NCI-H510A treated with DMSO at 0.1 percent for 48 hours (cell line): ENCODE measurements at regions not wholly inside any gene's neighbourhood (a gene's known extent, or its start where the extent isn't known, plus 50 kb on each side); places are given as distances from the start of the nearest gene placed in this dataset.
"Not testable (repeated sequence)": the region's sequence is repeated elsewhere in the genome, so short reads cannot be mapped to it uniquely, and the experiment has no call there.

ENCODE experiments used
- DNase-seq: peaks from one replicate; lab custom pipeline; 2025; lab: John Stamatoyannopoulos, UW

DNA sequence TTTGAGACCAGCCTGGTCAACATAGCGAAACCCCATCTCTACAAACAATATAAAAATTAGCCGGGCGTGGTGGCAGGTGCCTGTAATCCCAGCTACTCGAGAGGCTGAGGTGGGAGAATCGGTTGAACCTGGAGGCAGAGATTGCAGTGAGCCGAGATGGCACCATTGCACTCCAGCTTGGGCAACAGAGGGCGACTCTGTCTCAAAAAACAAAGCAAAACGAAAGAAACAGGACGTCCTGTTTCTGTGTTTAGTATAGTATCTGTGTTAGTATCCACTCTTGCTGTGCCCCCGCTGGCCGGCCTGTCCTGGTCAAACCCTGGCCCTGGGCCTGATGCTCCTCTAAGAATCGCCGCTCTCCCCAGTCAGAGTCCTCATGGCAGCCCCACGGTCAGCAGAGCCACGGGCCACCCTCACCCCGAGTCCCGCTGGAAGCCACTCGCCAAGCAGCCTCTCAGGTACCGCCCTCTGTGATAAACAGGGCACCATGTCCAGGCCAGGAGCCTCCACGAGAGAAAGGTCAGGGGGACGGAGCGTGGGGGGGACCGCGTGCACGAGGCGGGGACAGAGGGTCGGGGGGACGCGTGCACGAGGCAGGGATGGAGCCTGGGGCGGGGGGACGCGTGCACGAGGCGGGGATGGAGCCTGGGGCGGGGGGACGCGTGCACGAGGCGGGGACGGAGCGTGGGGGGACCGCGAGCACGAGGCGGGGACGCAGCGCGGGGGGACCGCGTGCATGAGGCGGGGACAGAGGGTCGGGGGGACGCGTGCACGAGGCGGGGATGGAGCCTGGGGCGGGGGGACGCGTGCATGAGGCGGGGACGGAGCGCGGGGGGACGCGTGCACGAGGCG is 384.5 kb downstream of the SMOC2 start:
- DNase-seq, result no peak

DNA sequence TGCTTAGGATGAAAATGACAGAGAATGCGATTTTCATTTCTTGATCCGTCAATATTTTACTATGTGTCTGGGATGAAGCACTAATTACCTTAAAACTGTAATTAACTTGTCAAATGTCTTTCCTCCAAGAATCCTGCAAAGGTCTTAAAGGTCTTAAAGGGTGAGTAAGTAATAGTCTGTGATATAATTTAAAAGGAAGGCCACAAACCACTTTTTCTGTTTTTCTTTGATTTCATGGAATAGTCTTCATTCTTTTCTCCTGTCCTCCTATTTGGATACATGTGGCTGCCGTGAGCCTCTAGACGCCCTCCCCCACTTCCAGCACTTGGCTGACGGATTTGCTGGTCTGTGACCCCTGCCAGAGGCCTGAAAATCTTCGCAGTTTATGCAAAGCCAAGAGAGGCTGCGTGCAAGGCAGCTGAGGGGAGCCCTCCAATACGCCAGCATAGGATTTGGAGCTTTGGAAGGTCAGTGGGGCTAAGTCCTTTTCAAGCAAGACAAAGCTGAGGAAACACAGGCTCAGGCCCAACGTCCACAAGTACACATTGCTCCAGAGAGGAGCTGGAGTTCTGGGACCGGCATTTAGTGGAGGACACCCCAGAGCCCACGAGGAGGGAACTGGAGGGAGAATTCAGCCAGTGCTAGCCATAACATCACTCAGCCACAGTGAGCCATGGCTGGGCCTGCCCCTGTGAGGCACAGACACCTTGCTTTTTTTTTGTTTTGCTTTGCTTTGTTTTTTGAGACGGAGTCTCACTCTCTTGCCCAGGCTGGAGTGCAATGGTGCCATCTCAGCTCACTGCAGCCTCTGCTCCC is 382.6 kb downstream of the SMOC2 start:
- DNase-seq, result no peak

DNA sequence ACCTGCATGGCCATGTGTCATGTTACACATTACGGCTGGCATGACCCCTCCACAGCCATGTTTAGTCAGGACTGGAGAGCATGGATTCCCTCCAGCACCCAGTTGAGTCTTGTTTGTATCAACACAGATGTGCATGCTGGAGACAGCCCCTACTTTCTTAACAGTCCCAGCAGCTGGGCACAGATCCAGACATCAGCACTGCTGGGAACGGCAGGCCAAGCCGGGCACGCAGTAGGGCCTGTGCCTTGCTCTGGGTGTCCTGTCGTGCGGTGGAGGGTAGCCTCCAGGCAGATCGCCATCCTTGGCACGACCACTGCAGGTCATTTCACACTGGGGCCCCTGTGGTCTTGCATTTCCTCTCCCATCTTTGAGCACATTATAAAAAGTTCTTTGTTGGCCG is 381.4 kb downstream of the SMOC2 start:
- DNase-seq, result no peak

GRCh38 chr6:168819546-168819945 is 378.6 kb downstream of the SMOC2 start:
- no peak for DNase-seq

- DNase-seq, result no peak
Observed at GRCh38 chr6:168817558-168818159, 376.7 kb downstream of the SMOC2 start.

DNA sequence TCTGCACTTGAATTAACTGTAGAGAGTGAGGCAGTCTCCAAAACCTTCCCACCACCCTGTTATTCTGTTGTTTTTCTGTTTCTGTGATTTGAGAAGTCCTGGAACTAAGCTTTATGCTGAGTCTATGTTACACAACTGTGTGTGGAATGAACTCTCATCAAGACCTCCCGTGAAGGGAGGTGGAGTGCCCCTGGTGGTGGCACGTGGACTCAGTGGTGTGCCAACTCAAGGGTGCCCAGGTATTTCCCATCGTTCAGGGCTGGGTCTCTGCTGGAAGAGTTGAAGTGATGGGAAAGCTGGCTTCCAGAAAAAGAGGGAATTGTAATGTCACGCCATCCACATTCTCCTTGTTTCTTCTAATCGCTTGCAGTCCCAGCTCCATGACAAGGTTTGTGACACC is 374.2 kb downstream of the SMOC2 start:
- DNase-seq, result no peak

- DNase-seq, result no peak
Observed at GRCh38 chr6:168808232-168808631, 367.2 kb downstream of the SMOC2 start.

DNA sequence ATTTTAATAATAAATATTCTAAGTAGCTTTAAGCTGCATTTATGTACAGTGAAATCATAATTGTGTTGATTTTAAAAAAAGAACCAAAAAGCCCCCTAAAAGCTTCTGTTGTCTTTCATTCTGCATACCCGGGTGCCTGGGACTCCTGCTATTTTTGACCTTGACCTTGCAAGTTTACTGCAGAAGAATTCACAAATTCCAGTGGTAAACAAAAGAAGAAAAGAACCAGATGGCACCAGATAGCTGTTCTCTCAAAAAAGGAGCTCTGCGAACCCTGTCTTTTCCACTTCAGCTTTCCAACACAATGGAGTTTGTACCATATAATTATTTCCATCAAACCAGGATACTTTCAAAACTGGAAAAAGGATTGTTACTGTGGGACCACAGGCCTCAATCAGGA is 363.3 kb downstream of the SMOC2 start:
- DNase-seq, result no peak

DNA sequence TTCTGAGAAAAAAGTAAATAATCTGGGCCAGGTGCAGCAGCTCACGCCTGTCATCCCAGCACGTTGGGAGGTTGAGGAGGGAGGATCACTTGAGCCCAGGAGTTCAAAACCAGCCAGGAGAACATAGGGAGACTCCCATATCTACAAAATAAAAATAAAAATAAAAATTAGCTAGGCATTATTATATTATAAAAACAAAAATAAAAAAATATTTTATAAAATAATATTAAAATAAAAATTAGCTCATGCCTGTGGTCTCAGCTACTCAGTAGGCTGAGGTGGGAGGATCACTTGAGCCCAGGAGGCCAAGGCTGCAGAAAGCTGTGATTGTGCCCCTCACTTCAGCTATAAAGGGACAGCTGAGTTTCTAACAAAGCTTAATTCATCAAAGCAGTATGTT is 362.9 kb downstream of the SMOC2 start:
- no peak for DNase-seq

DNA sequence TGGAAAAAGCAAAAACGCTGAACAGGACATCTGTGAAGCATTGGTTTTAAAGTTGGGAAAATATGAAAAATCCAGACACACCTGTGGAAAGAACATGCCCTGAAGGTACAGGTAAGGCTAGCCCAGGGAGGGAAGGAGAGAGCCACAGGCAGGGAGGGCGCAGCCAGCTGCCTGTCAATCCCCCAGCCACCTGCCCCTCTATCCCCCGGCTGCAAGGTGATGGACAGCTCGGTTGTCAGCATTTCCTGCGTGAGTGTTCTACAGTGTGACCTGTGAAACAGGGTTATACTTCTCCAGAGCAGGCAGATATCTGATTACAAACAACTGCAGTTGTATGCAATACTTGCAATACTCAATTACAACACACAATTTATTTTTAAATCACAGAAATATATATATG is 358.1 kb downstream of the SMOC2 start:
- DNase-seq, result no peak

GRCh38 chr6:168796106-168796505 is 355.1 kb downstream of the SMOC2 start:
- no peak for DNase-seq

DNA sequence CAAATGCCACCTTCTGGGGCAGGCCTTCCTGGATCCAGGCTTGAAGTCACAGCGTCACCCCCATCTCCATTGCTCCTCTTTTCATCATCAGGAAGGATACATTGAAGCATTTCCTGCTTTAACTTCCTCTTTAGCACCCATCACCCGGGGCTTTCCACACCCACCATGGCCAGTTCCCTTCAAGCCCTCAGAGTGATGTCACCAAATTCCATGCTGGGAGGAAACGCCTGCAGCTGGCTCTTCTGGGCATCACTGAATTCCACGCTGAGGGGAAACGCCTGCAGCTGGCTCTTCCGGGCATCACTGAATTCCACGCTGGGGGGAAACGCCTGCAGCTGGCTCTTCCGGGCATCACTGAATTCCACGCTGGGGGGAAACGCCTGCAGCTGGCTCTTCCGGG is 354.6 kb downstream of the SMOC2 start:
- DNase-seq, result not testable (repeated sequence)

DNA sequence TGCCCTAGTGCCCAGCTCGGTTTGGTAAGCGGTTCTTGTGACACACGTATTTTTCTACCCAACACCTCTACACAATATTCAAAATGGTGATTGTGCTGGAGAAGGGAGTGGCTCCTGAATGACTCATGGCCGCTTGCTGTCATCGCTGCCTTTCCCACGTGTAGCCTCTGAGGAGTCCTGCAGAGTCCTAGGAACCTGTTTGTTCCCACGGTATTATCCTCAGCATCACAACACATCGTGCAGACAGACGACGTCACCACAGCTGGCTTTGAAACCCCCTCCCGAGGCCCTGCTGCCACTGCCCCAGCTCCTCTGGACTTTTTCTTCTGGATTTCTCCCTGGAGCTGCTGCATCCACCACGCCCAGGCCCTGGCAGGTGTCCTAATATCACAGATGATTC is 353.5 kb downstream of the SMOC2 start:
- DNase-seq, result no peak

GRCh38 chr6:168793649-168794048 is 352.7 kb downstream of the SMOC2 start:
- no peak for DNase-seq

DNA sequence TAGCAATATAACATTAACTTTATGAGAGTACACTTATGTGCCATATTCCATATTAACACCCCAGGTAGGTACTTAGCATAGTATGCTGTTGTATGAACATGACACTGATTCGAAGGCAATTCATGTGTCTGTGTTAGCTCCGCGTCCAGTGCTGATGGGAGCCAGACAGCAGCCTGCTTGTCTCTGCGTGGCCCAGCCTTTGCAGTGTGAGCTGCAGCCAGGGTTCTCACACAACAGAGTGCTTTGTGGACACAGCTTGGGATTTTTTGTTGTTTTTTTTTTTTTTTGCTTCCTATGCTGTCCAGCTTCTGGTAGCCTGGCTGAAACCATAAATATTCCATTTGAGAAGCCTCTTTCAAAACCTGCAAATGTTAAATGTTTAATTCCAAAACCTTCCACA is 350.9 kb downstream of the SMOC2 start:
- DNase-seq, result no peak

GRCh38 chr6:168789699-168790098 is 348.7 kb downstream of the SMOC2 start:
- no peak for DNase-seq

GRCh38 chr6:168785720-168786511 is 344.9 kb downstream of the SMOC2 start:
- no peak for DNase-seq

- no peak for DNase-seq
Observed at GRCh38 chr6:168784426-168784825, 343.4 kb downstream of the SMOC2 start.

- no peak for DNase-seq
Observed at GRCh38 chr6:168783720-168784119, 342.7 kb downstream of the SMOC2 start.

DNA sequence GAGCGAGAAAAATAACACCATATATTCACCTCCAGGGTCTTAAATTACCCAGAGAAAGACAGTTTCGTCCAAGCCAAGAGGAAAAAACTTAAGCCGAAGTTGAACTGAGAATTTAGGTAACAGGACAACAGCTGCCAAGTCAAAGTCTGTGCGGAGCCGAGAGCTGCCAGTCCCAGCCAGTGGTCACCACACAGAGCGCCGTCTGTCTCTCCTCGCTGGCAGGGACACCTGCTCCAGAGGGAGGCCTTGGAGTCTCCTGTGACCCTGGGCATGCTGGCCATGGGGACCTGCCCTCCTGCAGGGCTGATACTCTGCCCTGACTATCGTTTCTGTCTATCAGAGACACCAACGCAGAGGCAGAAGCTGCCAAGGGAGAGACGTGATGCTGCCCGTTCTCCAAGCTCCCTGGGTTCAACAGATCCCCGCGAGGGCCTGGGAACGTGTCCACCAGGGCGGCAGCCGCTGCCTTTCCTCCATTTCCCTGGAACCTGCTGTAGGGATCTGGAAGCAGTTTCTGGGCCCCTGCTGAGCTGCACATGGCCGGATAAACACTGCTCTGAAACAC is 341.3 kb downstream of the SMOC2 start:
- no peak for DNase-seq

GRCh38 chr6:168778201-168778600 is 337.2 kb downstream of the SMOC2 start:
- no peak for DNase-seq

DNA sequence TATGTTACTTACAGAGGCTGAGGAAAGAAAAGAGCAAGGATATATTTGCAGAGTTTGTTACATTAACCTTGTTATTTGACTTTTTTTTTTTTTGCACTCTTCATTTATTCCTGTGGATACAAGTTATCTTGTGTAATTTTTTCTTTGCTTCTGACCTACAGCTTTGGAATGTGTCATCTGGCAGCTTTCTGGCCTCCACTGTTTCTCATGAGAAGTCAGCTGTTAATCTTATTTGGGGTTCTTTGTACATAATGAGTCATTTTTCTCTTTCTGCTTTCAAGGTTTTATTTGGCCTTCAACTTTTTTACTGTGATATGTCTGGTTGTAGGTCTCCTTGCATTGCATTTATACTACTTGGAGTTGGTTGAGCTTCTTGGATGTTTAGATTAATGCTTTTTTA is 333.4 kb downstream of the SMOC2 start:
- no peak for DNase-seq
